ENCODE measurements at regions not wholly inside any gene's neighbourhood (a gene's known extent, or its start where the extent isn't known, plus 50 kb on each side); places are given as distances from the start of the nearest gene placed in this dataset.

DNA sequence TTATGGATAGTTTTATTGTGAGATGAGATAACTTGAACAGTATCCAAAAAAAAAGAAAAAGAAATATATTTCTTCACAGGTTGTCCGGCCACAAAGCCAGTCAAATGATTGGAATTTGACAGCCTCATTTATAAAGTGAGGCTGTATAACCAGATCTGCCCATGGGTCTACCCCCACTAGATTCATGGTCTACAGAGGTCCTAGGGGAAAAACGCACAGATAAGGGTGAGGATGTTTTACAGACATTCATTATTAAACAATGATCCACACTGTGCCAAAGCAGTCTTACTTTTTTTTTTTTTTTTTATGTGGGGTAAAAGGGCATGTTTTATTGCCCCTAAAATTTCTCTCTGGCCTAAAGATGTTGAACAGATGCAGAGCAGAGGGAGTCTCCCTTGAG, 1503.0 kb upstream of the CDH8 start:
- H3K9ac ChIP-seq (ENCODE audit: low read length) = no peak overlapping the region
- H3K9me3 ChIP-seq (ENCODE audit: low read length) = no peaks in the 10 kb centered on the region
- no peaks in the 10 kb centered on the region for H3K79me2 ChIP-seq (ENCODE audit: low read length)
- no peaks in the 10 kb centered on the region for H3K4me1 ChIP-seq (ENCODE audit: low read length)
- DNase-seq = no peak
- no peak overlapping the region for H2AFZ ChIP-seq (ENCODE audit: low read length)
- no peaks in the 10 kb centered on the region for H3K9me2 ChIP-seq (replicated peaks; ENCODE audit: insufficient read depth, low read length)
- H3K27ac ChIP-seq (ENCODE audit: low read length) = no peak overlapping the region
- 0 out of 2 replicates have a peak, but pooled peaks cover 3% of the 10 kb centered on the region for H3K27me3 ChIP-seq (ENCODE audit: low read length)
- H3K4me2 ChIP-seq (ENCODE audit: low read depth, low read length, poor library complexity, severe bottlenecking) = no peak overlapping the region
- no peaks in the 10 kb centered on the region for H4K20me1 ChIP-seq (ENCODE audit: insufficient read depth, low read depth, low read length)
- H3K4me3 ChIP-seq (ENCODE audit: low read length) = no peak overlapping the region
- no peaks in the 10 kb centered on the region for H3K36me3 ChIP-seq (ENCODE audit: insufficient read depth, low read length)

DNA sequence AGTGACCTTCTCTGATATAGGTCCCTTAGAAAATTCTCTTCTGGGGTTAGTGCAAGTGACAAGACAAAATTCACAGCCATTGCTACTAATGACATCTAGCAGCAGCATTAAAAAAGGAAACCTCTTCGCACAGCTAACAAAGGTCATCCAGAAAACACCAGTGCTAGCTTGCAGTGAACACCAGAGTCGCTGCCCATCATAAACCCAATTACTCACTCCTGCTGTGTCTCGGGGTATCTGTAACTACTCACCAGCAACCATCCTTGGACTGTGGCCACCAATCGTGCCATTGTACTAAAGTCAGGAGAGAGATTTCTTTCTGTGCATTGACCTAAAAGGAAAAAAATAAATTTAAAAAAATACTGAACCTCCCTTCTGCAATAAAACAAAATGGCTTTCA, 1494.7 kb upstream of the CDH8 start:
- no peaks in the 10 kb centered on the region for H3K36me3 ChIP-seq (ENCODE audit: insufficient read depth, low read length)
- no peaks in the 10 kb centered on the region for H3K79me2 ChIP-seq (ENCODE audit: low read length)
- no peaks in the 10 kb centered on the region for H3K4me1 ChIP-seq (ENCODE audit: low read length)
- no peaks in the 10 kb centered on the region for H4K20me1 ChIP-seq (ENCODE audit: insufficient read depth, low read depth, low read length)
- no peak for DNase-seq
- H3K27ac ChIP-seq (ENCODE audit: low read length) = no peak overlapping the region
- H3K4me2 ChIP-seq (ENCODE audit: low read depth, low read length, poor library complexity, severe bottlenecking) = no peak overlapping the region
- no peak overlapping the region for H3K4me3 ChIP-seq (ENCODE audit: low read length)
- no peaks in the 10 kb centered on the region for H3K9me2 ChIP-seq (replicated peaks; ENCODE audit: insufficient read depth, low read length)
- H3K27me3 ChIP-seq (ENCODE audit: low read length) = 0 out of 2 replicates have a peak, but pooled peaks cover 3% of the 10 kb centered on the region
- H3K9me3 ChIP-seq (ENCODE audit: low read length) = no peaks in the 10 kb centered on the region
- H2AFZ ChIP-seq (ENCODE audit: low read length) = no peak overlapping the region
- H3K9ac ChIP-seq (ENCODE audit: low read length) = no peak overlapping the region

DNA sequence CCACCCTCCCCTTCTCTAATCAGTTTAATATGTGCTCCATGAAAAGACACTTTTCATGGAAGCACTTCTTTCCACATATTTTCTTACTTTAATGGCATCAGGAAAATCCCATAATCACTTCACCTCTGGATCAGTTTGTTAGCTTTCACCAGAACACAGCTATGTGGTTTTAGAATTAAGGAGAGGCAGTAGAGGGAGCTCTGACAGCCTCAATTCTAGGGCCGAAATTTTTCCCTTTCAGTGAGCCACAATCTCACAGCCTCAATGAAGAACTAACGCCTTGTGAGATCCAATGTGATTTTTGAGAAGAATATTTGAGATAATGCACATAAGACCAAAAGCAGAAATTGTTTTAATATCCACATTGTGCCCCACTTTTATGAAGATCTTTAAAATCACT, 1494.0 kb upstream of the CDH8 start:
- H3K9me2 ChIP-seq (replicated peaks; ENCODE audit: insufficient read depth, low read length) = no peaks in the 10 kb centered on the region
- no peaks in the 10 kb centered on the region for H3K9me3 ChIP-seq (ENCODE audit: low read length)
- H3K36me3 ChIP-seq (ENCODE audit: insufficient read depth, low read length) = no peaks in the 10 kb centered on the region
- H3K4me1 ChIP-seq (ENCODE audit: low read length) = no peaks in the 10 kb centered on the region
- H4K20me1 ChIP-seq (ENCODE audit: insufficient read depth, low read depth, low read length) = no peaks in the 10 kb centered on the region
- no peaks in the 10 kb centered on the region for H3K27me3 ChIP-seq (ENCODE audit: low read length)
- no peak for DNase-seq
- H3K27ac ChIP-seq (ENCODE audit: low read length) = no peak overlapping the region
- H3K79me2 ChIP-seq (ENCODE audit: low read length) = no peaks in the 10 kb centered on the region
- no peak overlapping the region for H3K4me2 ChIP-seq (ENCODE audit: low read depth, low read length, poor library complexity, severe bottlenecking)
- no peak overlapping the region for H3K9ac ChIP-seq (ENCODE audit: low read length)
- no peak overlapping the region for H2AFZ ChIP-seq (ENCODE audit: low read length)
- H3K4me3 ChIP-seq (ENCODE audit: low read length) = no peak overlapping the region

DNA sequence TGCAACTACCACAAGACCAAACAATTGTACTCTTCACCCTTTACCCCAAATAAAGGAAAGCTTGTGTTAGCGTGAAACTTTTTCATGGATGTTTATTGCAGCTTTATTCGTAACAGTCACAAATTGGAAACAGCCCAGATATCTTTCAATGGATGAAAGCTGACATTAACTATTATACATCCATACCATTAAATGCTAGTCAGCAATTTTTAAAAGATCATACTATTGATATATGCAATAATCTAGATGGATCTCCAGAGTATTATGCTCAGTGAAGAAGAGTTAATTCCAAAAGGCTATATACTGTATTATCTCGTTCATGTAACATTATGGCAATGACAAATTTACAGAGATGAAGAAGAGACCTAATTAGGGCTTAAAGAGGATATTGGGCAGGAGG, 1491.2 kb upstream of the CDH8 start:
- no peaks in the 10 kb centered on the region for H4K20me1 ChIP-seq (ENCODE audit: insufficient read depth, low read depth, low read length)
- no peaks in the 10 kb centered on the region for H3K4me1 ChIP-seq (ENCODE audit: low read length)
- no peaks in the 10 kb centered on the region for H3K27me3 ChIP-seq (ENCODE audit: low read length)
- no peaks in the 10 kb centered on the region for H3K36me3 ChIP-seq (ENCODE audit: insufficient read depth, low read length)
- H3K27ac ChIP-seq (ENCODE audit: low read length) = no peak overlapping the region
- no peak overlapping the region for H2AFZ ChIP-seq (ENCODE audit: low read length)
- H3K9me2 ChIP-seq (replicated peaks; ENCODE audit: insufficient read depth, low read length) = no peaks in the 10 kb centered on the region
- H3K79me2 ChIP-seq (ENCODE audit: low read length) = no peaks in the 10 kb centered on the region
- no peak overlapping the region for H3K4me2 ChIP-seq (ENCODE audit: low read depth, low read length, poor library complexity, severe bottlenecking)
- H3K9me3 ChIP-seq (ENCODE audit: low read length) = no peaks in the 10 kb centered on the region
- no peak overlapping the region for H3K9ac ChIP-seq (ENCODE audit: low read length)
- no peak for DNase-seq
- H3K4me3 ChIP-seq (ENCODE audit: low read length) = no peak overlapping the region

DNA sequence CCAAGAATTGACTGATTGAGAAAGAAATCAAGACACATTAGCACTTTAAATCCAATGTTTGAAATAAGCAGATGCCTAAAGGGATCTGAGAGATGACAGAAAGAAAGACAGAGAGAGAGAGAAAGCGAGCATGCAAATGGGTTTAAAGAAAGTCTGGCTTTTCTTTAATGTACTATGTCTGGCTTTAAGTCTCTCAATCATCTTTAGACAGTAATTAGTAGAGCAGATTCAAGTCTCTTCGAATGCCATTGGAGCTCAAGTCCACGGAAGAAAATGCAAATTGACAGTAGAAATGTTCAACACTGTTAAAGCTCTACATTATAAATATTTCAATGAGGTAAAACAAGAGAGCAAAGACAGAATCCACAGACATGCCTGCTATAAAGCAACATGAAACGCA, 1480.2 kb upstream of the CDH8 start:
- Histone ChIP-seq H3K4me2 (ENCODE audit: low read depth, low read length, poor library complexity, severe bottlenecking) (no peak overlapping the region), H3K27ac (ENCODE audit: low read length) (no peak overlapping the region), H2AFZ (ENCODE audit: low read length) (no peak overlapping the region), H3K79me2 (ENCODE audit: low read length) (no peaks in the 10 kb centered on the region), H3K9ac (ENCODE audit: low read length) (no peak overlapping the region), H4K20me1 (ENCODE audit: insufficient read depth, low read depth, low read length) (no peaks in the 10 kb centered on the region), H3K4me3 (ENCODE audit: low read length) (no peak overlapping the region), H3K36me3 (ENCODE audit: insufficient read depth, low read length) (no peaks in the 10 kb centered on the region), H3K4me1 (ENCODE audit: low read length) (no peaks in the 10 kb centered on the region), H3K27me3 (ENCODE audit: low read length) (no peaks in the 10 kb centered on the region), H3K9me2 (replicated peaks; ENCODE audit: insufficient read depth, low read length) (no peaks in the 10 kb centered on the region), H3K9me3 (ENCODE audit: low read length) (no peaks in the 10 kb centered on the region)
- DNase-seq = no peak

DNA sequence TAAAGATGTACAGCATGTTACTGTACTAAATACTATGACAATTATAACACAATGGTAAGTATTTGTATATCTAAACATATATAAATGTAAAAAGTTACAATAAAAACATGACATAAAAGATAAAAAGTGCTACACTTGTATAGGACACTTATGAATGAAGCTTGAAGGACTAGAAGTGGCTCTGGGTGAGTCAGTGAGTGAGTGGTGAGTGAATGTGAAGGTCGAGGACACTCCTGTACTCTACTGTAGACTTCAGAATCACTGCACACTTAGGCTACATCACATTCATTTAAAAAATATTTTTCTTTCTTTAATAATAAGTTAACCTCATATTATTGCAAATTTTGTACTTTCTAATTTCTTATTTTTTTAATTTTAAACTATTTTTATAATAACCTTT, 1476.7 kb upstream of the CDH8 start:
- H3K4me1 ChIP-seq (ENCODE audit: low read length) = no peaks in the 10 kb centered on the region

DNA sequence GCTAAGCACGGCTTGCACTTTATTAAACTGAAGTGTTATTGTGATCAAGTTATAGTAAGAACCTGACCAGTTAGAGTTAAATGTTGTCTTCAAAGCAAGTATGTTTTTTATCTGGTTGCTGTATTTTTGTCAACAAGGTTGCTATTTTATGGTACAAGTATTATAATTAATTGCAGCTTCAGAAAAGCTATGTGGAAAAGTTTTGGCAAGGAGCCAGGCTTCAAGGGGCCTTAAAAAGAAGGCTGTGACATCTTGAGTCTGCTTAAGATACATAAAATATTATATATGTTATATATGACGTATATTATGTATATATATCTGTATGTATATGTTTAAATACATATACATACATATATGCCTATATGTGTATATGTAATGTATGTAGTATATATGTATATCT, 1461.2 kb upstream of the CDH8 start:
- no peaks in the 10 kb centered on the region for H3K9me2 ChIP-seq (replicated peaks; ENCODE audit: insufficient read depth, low read length)
- H3K4me3 ChIP-seq (ENCODE audit: low read length) = no peak overlapping the region
- H3K4me2 ChIP-seq (ENCODE audit: low read depth, low read length, poor library complexity, severe bottlenecking) = no peak overlapping the region
- no peaks in the 10 kb centered on the region for H3K27me3 ChIP-seq (ENCODE audit: low read length)
- no peaks in the 10 kb centered on the region for H3K36me3 ChIP-seq (ENCODE audit: insufficient read depth, low read length)
- H4K20me1 ChIP-seq (ENCODE audit: insufficient read depth, low read depth, low read length) = no peaks in the 10 kb centered on the region
- no peak overlapping the region for H2AFZ ChIP-seq (ENCODE audit: low read length)
- DNase-seq = no peak
- no peak overlapping the region for H3K9ac ChIP-seq (ENCODE audit: low read length)
- no peaks in the 10 kb centered on the region for H3K4me1 ChIP-seq (ENCODE audit: low read length)
- no peak overlapping the region for H3K27ac ChIP-seq (ENCODE audit: low read length)
- no peaks in the 10 kb centered on the region for H3K79me2 ChIP-seq (ENCODE audit: low read length)
- H3K9me3 ChIP-seq (ENCODE audit: low read length) = no peaks in the 10 kb centered on the region

More for the DNA sequence above, 1476.7 kb upstream of the CDH8 start:
- Histone ChIP-seq H3K4me3 (ENCODE audit: low read length) (no peak overlapping the region), H3K36me3 (ENCODE audit: insufficient read depth, low read length) (no peaks in the 10 kb centered on the region), H3K27ac (ENCODE audit: low read length) (no peak overlapping the region), H3K9ac (ENCODE audit: low read length) (no peak overlapping the region), H3K27me3 (ENCODE audit: low read length) (no peaks in the 10 kb centered on the region), H3K4me2 (ENCODE audit: low read depth, low read length, poor library complexity, severe bottlenecking) (no peak overlapping the region), H3K79me2 (ENCODE audit: low read length) (no peaks in the 10 kb centered on the region), H2AFZ (ENCODE audit: low read length) (no peak overlapping the region), H3K9me3 (ENCODE audit: low read length) (no peaks in the 10 kb centered on the region), H4K20me1 (ENCODE audit: insufficient read depth, low read depth, low read length) (no peaks in the 10 kb centered on the region), H3K9me2 (replicated peaks; ENCODE audit: insufficient read depth, low read length) (no peaks in the 10 kb centered on the region)
- no peak for DNase-seq

DNA sequence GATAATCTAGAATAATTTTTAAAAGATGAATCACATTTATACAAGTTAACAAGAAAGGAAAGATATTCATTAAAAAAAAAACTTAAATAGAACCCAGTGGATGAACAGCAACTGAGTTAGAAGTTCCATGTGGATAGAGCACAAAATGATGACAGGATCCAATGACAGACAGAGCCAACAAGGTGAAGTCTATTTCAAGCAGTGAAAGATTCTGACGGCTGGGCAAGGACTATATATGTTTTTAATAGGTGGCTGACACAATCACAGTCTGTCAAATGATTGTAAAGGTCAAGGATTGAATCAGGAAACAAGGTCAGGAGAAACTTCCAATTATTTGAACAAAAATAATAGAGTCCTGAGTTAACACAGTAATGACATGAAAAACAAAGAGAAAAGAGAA, 1460.0 kb upstream of the CDH8 start:
- no peaks in the 10 kb centered on the region for H3K27me3 ChIP-seq (ENCODE audit: low read length)

DNA sequence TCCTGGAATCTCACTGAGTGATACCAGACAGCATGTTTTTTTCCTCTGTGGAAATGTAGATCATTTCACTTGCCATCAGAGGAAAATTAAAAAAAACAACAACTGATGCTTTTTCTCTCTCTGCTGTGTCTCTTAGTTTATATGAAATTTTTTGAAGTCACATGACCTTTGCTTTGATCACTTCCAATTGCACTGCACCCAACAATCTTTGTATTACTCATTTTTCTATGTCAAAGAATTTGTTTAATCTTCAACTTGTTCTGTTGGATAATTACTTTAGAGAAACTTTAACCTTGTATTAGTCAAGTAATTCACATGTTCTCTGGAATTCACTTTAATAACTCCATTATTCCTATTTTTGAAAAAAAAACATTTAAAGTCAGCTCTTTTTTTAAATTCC, 1452.7 kb upstream of the CDH8 start:
- Histone ChIP-seq H3K9me3 (ENCODE audit: low read length) (no peaks in the 10 kb centered on the region), H3K9me2 (replicated peaks; ENCODE audit: insufficient read depth, low read length) (no peaks in the 10 kb centered on the region), H3K79me2 (ENCODE audit: low read length) (no peaks in the 10 kb centered on the region), H3K9ac (ENCODE audit: low read length) (no peak overlapping the region), H4K20me1 (ENCODE audit: insufficient read depth, low read depth, low read length) (no peaks in the 10 kb centered on the region), H3K4me3 (ENCODE audit: low read length) (no peak overlapping the region), H3K36me3 (ENCODE audit: insufficient read depth, low read length) (no peaks in the 10 kb centered on the region), H3K4me1 (ENCODE audit: low read length) (no peaks in the 10 kb centered on the region), H3K4me2 (ENCODE audit: low read depth, low read length, poor library complexity, severe bottlenecking) (no peak overlapping the region), H3K27ac (ENCODE audit: low read length) (no peak overlapping the region), H3K27me3 (ENCODE audit: low read length) (no peaks in the 10 kb centered on the region), H2AFZ (ENCODE audit: low read length) (no peak overlapping the region)
- DNase-seq = no peak

More for the DNA sequence above, 1460.0 kb upstream of the CDH8 start:
- DNase-seq = no peak
- Histone ChIP-seq H3K9me2 (replicated peaks; ENCODE audit: insufficient read depth, low read length) (no peaks in the 10 kb centered on the region), H3K4me1 (ENCODE audit: low read length) (no peaks in the 10 kb centered on the region), H4K20me1 (ENCODE audit: insufficient read depth, low read depth, low read length) (no peaks in the 10 kb centered on the region), H3K36me3 (ENCODE audit: insufficient read depth, low read length) (no peaks in the 10 kb centered on the region), H3K9ac (ENCODE audit: low read length) (no peak overlapping the region), H3K9me3 (ENCODE audit: low read length) (no peaks in the 10 kb centered on the region), H3K4me3 (ENCODE audit: low read length) (no peak overlapping the region), H2AFZ (ENCODE audit: low read length) (no peak overlapping the region), H3K79me2 (ENCODE audit: low read length) (no peaks in the 10 kb centered on the region), H3K27ac (ENCODE audit: low read length) (no peak overlapping the region), H3K4me2 (ENCODE audit: low read depth, low read length, poor library complexity, severe bottlenecking) (no peak overlapping the region)

Data from Karpas-422 (cell line).